Hematopoietic multipotent progenitor cell treated with erythropoietin and hydrocortisone succinate and interleukin-3 and kit ligand, for 17 days (in vitro differentiated cells): ENCODE measurements at regions not wholly inside any gene's neighbourhood (a gene's known extent, or its start where the extent isn't known, plus 50 kb on each side); places are given as distances from the start of the nearest gene placed in this dataset.

Experiments used
- DNase-seq: peaks from one replicate; pipeline ENCODE4 v3.0.0-alpha.2; 2015; ENCODE audit warnings: low spot score

DNA sequence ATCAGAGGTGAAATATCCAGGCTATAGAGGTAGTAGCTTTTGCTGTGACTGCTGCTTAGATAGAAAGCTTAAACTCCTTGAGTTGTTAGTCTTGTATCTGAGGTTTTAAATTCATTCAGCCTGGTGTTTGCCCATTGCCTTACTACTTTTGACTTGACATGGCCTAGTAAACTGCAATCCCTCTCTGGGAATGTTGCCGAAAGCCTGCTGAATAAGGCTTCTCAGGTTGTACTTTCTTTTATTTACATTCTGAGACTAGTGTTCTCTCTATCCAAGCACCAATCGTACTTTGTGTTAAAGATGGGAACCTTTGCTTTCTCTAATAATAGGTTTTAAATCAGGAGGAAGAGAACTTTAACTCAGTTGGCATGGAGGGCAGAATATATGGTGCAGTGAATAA, 357.6 kb upstream of the CWC22 start:
- DNase-seq = no peak

DNA sequence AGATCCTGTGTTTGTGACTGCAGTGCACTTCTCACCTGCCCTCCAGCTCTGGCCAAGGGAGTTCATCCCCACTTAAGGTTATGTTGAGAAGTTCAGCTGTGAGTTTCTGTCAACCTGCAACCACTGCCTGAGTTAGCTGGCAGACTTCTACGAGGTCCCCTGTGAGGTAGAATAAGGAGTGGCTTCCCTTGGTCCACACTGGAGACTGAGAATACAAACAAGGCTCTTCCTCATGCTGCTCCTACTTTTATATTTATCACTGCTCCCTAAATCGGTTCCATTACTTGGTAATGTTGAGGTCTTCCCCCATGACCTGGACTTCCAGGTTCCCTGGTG, 353.2 kb upstream of the CWC22 start:
- DNase-seq = no peak

DNA sequence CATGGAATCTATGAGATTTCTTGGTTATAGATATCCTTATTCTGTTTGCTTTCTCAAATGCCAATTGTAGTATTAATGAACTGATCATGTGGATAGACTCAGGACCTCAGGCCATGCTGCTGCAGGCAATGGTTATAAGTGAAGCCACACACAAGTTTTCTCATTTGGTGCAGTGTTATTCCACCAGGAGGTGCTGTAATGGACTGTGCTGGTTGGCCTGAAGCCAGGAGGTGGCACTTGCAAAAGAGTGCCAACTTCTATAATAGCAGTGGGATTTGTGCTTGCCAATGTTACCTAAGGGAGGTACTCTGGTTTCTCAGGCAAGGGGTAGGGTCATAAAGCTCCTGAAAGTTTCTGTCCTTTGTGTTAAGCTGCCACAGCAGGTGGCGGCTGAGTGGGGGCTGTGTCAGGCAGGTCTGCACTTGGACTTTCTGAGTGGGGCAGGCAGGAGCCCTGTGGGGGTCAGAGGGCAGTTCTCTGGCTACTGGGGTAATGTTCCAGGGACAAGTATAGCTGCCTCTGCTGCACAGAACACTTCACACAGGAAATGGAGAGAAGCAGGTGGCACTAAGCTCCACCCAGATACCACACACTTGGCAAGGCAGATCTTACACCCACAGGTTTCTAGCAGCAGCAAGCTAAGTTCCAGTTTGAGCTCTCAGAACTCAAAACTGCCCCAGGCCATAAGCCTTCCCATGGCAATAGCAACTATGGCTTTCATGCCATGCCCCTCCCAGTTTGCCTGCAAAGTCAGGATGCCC, 352.6 kb upstream of the CWC22 start:
- no peak for DNase-seq

DNA sequence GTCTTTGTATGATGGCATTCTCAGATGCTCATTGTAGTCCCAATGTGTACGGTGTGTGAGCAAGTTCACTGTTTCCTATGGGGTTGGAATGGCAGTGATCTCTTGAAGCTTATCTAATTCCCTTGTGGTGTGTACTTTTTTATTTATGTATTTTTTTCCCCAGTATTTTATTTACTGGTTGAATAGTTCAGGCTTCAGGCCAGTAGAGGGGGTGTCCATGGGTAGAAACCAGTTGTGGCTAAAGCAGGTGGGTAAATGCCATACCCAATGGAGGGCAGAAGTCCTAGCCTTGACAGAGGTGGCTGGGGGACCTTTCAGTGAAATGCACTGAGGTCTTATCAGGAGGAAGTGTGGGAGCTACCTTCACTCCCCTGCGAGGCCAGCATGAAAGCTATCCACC, 351.4 kb upstream of the CWC22 start:
- no peak for DNase-seq

DNA sequence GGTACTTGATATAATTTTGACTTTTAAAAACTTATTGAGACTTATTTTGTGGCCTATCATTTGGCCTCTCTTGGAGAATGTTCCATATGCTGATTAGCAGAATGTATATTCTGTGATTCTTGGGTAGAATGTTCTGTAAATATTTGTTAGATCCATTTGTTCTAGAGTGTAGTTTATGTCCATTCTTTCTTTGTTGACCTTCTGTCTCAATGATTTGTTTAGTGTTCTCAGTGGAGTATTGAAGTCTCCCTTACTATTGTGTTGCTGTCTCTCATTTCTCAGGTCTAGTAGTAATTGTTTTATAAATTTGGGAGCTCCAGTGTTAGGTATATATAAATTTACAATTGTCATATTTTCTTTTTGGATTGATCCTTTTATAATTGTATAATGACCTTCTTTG, 349.6 kb upstream of the CWC22 start:
- DNase-seq = no peak

DNA sequence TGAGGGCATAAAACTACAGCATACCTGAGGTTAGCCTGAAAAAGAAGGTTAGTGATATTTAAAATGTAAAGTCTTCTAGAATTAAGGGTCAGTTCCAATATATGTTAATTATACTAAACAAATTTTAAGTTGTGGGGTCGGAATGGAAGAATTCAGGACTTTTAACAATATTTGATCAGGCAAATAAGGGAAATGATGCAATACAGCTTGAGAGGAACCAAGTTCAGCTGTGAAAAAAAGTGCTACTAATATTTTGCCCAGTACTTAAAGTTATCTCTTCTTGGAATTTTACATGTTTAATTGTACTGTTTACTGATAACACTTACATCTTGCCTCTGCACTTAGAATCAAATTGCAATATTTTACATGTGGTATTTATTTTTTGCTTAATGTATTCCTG, 345.5 kb upstream of the CWC22 start:
- DNase-seq = no peak

DNA sequence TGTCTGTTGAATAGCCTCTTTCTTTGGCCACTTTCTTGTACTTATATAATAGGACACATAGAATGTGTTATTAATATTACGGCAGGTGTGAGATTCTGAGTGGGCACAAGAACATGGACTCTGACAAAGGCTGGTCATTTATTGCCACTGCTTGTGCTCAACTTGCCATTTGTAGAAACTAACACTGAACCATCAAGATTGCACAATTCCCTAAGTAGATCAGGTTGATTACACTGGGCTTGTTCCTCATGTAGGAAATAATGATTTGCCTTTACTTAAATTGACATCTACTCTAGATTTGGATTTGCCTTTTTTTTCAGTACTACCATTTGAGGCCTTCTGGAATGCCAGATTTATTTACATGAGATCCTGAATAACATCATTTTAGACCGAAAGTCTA, 342.7 kb upstream of the CWC22 start:
- no peak for DNase-seq

DNA sequence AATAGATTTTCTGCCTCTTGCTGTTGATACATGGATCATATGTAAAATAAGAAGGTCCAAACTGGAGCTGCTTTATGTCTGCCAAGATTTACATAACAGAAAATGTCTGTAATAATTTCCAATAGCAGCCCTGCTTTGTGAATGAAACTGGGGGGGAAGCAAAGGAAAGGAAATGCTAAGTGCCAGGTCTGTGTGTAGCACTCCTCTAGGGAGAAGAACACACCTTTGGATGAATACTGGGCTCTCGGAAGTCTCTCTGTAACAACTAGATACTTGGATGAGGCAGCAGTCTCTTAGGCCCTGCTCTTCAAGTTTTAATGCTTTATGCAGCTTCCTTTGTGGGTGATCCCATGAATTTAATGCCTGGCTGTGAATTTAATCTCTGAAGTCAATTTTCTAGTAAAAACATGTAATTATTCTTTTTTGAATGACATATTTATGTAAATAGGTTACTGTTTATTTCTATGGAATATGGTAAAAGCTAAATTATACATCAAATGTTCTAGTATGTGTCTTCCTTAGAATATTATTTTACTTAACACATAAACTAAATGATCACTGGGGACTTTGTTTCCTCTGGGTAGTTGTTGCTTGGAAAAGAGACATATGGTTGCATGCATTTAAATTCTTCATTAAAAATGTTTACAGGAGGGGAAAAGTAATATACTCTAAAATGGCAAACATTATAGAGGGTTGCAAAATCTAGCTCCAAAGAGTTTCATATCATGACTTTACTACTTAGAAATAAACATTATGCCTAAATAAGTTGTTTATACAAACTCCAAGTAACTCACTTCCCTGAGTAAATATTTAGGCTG, 336.6 kb upstream of the CWC22 start:
- DNase-seq = no peak

DNA sequence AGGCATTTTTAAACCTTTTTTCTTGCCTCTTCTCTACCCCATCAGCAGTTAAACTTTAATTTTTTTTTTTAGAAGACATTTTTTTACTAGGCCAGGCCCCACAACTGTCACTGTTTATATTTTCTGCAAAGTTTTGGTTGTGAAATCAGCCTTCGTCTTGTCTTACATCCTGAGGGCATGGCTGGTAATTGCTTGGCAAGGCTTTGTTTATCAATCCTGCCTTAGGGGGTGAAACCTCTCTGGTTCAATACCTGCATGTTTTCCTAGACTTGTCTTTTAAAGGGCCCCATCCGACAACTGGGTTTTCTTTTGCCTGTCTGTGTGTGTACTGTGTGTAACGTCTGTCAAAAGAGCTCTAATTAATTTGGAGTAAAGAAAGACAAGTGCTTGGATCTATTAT, 330.0 kb upstream of the CWC22 start:
- DNase-seq = no peak

DNA sequence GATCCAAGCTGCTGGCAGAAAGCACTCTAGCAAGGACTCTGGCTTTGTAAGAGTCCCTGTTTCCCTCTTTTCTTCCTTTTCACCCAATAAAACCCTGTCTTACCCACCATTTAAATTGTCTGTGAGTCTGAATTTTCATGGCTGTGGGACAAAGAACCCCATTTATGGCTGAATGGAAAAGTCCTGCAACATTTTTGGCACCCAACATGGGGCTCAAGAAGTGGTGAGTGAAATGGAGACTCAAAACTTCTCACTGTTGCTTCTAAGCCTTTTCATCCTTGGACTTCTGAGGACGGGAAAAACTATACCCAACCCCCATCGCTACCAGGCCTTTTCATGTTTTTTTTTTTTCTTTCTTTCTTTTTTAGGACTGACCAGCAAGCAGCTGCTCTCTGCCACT, 329.5 kb upstream of the CWC22 start:
- DNase-seq = no peak

DNA sequence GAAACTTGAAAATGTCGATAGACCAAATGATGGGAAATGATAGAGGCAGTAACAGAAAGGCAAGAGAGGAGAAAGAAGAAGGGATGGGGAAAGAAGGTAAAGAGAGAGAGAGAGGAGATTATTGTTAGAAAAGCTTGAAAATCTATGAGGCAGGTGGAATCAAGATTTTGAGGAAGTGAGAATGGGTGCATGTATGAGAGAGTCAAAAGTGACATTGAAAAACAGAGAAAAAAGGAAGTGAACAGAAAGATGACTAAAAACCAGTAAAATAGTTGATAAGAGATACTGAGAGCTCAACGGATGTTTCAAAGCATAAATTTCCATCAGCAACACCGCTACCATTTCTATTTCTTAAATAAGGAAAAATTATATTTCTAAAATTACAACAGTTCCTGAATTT, 327.4 kb upstream of the CWC22 start:
- no peak for DNase-seq

DNA sequence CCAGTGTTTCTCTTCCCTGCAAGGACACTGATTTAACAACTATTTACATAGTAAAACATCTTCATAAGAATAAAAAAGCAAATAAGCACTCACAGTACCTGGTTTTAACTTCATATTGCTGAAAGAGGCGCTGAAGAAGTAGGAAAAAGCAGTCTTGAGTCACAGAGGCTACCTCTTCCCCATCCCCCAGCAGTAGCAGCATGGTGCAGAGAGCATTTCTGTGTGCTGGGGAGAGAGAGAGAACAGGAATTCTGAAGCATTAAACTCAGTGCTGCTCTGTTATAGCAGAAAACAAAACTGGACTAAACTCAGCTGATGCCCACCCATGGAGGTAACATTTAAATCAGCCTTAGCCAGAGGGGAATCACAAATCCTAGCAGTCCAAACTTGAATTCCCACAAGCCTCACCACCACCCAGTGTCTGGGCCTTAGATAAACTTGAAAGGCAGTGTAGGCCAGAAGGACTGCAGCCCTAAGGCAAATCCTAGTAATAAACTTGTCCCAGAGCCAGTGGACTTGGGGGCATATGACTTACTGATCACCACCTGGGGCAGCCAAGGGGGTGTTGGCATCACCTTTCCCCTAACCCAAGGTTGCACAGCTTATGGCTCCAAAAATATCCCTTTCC, 321.8 kb upstream of the CWC22 start:
- DNase-seq = no peak

DNA sequence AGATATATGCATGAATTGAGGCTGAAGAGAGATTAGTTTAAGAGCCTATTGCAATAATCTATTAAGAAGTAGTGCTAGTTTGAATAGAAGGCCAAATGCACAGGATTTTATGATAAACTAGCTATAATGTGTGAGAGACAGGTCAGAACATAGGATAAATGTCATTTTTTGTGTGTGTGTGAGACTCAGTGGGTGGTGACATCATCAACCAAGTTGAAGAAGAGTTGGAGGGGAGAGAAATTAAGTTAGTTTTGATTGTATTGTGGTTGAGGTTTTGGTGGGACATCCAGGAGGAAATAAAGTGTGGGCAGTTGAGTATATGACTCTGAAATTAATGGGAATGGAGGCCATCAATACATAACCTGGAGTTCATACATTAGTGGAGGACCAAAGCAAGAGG, 320.1 kb upstream of the CWC22 start:
- no peak for DNase-seq

DNA sequence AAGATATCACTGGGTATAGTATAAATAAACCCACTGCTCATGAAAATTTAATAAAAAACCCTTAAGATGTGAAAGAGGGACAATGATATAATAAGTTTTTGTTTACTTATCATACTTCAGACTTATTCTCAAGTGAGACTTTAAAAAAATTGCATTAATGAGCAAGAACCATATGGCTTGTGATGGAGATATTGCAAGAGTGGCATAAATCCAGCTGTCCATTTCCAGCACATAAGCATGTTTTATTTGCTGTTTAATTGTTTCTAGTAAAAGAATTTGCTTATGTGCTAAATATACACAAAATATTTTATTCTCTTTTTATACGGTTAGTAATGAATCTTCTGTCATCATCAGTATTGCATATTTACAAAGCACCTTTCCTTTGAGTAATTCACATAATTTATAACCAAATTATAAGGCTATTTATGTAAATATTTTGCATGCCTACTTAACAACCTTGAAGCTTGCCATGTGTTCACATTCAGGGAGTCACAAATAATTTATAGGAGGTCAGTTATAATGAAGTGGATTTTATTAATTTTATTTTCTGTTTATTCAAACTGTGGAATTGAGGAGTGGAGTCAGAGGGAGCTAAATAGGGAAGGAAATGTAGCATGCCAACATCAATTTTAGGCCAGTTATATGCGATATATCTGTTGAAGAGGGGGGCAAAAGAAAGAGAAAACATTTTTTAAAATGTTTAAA, 318.5 kb upstream of the CWC22 start:
- no peak for DNase-seq

DNA sequence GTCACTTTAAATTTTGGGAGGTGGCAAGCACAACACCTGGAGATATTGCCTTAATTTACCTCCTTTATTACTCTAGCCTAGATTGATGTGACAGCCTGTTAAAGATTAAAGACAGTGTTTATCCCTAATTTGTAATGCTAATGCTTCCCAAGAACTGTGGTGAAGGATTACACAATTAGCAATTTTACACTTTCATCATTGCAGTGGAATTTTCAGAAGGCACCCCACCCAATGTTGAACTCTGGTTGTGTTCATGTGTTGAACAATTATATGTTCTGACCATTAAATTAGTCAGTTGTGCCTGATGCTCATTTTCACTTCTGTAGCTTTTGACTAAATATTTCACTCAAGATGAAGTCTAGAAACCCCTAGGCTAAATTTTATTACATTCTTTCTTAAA, 317.1 kb upstream of the CWC22 start:
- no peak for DNase-seq

DNA sequence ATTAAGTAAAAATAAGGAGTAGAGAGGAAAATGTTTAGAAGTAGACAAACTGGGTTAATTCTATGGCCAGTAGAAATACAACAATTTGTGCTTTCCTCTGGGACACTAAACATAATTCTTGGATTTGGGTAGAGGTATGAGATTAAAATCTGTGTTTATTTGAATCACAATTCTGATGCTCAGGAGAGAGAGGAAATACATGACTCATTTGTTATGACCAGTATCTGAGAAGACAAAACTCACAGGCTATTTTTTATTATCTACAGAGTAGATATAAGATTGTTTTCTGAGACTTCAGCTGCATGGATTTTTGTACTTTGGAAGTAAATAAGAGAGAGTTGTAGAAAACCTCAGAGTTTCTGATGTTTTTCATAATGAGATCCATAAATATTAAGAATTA, 315.7 kb upstream of the CWC22 start:
- no peak for DNase-seq

DNA sequence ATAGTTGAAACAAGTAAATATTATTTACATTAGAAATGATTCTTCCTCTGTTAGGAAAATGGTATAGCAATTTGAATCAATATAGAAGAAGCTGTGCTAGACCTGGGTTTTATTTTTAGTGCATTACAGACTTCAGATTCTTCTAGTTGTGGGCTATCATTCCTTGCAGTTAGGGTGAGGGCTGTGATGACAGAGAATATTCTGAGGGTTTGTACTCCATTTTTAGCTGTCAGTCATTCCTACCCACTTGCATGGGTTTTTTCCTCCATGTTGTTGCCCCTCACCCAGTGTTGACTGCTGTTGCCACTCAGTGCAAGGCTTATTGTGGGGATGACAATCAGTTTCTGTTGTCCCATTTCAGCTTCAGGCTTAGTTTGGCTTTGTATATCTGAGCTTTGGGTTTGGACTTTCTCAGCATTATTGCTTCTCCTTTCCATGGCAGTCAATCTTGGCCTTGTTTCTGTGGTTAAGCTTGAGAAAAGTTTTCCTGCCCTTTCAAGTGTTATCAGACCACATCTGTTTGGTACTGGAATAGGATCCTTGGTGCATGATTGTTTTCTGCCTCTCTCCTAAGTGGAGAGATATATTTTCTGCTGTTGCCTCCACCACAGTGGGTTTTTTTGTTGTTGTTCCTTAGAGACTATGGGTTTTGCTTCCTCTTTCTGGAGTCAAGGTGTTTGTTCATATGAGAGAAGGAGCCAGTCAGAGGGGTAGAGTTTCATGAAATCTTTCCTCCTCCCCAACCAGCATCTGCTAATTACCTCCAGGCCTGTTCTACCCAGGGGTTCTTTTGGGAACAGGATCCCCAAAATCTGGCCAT, 312.7 kb upstream of the CWC22 start:
- no peak for DNase-seq

DNA sequence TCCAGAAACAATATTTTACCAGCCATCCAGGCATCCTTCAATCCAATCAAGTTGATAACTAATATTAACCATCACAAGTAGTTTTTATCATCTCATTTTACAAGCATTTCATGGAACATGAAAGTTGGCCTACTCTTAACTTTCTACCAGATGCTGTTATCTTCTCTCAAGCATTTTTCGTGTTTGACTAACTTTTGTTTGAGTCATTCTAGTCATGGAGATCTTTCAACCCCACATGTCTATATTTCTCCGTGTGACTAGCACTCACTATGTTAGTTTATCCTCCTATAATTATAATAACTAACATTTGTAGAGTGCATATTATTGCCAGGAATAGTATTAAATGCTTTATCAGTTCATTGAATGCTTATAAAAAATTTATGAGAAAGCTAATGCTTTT, 307.0 kb upstream of the CWC22 start:
- no peak for DNase-seq

DNA sequence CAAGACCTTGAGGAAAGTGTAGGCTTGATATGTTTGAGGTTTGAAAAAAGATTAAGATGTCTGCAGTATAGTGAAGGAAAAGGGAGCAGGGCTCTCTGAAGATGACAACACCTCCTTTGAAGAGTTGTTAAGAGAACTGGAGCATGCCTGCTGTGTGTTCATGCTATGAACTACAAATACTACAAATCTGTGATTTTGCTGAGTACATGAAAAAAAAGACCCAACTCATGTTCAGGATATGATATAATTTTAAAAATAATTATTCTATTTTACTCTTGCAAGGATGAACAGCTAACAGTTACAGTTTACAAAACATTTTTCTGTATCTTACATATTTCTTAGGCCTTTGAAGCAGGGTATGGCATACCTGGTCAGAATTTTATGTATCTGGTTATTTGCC, 305.4 kb upstream of the CWC22 start:
- no peak for DNase-seq

DNA sequence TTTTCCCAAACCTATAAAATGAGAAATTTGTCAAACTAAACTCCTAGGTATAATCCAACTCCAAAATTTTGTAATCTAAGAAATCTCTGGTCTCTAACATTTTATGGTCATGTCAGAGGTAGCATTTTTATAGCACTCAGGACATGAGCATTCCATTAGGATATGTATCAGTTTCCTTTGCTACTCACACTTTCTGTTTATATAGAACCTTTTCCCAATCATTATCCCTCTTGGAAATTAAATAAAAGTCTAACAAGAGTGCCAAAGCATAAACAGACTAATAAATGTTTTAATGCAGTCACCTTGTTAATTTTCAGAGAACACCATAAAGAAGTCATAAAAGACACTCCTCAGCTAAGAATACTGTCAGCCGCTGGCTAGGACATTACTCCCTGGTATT, 300.0 kb upstream of the CWC22 start:
- DNase-seq = no peak

DNA sequence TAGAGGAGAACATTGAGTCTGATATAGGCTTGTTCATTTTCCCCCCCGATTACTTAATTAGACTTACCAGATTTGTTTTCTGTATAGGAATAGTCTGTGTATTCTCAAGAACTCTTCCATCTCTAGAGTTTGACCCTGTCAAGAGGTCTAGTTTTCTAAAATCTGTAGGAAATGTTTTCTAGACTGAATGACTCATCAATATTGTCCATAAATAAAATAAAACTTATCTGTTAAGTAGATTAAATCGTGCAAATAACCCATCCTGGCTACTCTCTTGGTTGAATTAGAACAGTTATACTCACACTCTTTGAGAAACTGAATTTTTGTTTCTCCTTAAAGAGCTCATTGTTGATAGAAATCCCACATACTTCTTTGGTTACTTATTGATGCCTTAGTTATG, 299.2 kb upstream of the CWC22 start:
- DNase-seq = no peak
